GM21825 (cell line): ENCODE measurements at regions not wholly inside any gene's neighbourhood (a gene's known extent, or its start where the extent isn't known, plus 50 kb on each side); places are given as distances from the start of the nearest gene placed in this dataset.

Experiments
- ATAC-seq: cut with Tn5 transposase; IDR thresholded peaks from one replicate; pipeline ENCODE4 v1.9.1; 2021; ENCODE audit warnings: mild to moderate bottlenecking, moderate library complexity; ENCODE audit not compliant: unreplicated experiment

DNA sequence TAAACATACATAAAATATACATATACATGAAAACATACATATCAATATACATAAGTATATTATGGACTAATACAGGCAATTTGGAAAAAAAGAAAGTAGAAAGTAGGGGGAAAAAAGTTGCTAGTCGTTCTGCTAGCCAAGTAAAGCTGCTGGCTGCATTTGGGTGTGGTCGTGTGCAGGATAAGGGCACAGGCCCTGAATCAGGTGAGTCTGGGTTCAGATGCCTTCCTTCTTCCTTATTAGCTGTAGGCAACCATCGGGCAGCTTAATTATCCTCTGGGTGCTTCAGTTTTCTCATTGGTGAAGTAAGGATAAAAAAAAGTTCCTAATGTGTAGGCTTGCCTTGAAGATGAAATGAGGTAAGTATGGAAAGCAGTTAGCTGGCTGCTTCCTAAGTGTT lies 59.2 kb upstream of the SPRY4 start:
- no peak for ATAC-seq

DNA sequence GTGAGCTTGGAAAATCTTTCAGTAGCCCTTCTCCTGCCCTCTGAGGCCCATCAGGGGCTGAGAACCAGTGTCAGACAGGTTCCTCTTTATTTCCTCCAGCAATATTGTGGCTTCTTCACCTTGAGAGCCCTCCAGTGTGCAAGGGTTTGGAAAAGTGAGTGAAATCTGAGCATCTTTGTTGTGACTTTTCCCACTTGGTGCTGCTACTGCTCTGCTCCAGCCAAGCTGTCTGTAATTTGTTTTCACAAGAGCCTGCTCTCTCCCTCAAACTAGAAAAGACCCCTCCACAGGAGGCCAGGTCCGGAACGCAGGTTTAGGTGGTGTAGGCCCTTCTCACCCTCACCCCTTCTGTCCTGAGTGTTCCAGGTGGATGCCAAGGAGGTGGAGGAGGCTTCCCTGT lies 57.4 kb upstream of the SPRY4 start:
- no peak for ATAC-seq

DNA sequence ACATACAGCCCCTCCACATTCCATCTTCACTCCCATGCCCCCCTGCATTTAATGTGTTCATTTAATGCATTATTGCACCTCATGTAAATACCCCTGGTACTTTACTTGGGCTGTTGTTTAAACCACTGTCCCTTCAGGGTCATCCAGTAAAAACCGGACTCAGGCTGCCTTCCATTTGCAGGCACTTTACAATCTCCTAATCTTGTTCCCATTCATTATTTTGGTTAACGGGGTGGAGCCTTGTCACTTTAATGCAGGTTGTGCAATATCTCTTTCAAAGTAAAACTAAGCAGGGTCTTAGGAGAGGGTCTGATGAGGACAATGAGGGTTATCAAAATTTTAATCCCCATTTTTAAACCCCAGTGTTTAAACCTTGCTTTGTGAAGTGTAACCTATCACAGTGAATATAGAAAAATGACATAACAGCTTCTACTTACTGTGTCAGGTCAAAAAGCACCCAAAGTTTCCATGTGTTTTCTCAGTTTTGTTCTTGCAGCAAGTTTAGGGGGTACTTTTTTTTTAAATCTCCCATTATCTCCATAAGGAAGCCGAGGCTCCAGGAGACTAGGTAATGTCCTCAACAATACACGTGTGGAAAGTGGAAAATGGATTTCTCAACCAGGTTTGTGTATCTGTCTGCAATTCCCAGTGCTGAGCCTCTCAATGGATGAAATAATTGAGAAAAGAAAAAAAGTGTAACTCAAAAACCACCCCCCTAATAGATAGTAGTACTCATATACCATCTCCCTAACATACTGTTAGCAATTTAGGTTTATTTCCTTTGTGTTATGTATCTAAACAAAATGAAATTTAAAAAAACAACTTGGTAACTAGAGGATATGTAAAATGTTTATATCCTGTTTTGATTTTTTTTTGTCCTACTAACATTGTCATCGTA lies 54.2 kb upstream of the SPRY4 start:
- no peak for ATAC-seq

DNA sequence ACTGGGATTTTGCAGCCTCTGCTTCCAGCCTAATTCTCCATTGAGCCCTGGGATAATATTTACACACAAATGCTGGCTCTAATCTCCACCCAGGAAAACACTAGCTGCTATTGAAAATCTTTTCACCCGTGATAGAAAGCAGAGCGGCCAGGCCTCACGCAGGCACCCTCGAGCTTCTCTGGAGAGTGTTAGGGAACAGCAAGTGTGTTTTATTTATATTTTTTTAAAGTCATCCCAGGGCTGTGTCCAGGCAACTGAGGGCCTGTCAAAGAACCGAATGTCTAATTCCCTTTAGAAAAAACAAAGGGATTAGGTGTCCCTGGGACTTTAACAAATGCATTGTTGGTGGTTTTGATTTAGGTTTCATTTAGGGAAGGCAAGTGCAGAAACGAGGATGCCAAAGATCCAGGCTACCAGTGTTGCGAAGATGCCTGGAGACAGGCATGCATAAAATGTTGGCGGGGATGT lies 51.2 kb upstream of the SPRY4 start:
- no peak for ATAC-seq
